Trophoblast cell (in vitro differentiated cells and primary cell): ENCODE measurements at regions not wholly inside any gene's neighbourhood (a gene's known extent, or its start where the extent isn't known, plus 50 kb on each side); places are given as distances from the start of the nearest gene placed in this dataset.
A peak's percentile ranks its signal among the peaks of the same experiment; 100 is the strongest.

Experiments
- DNase-seq, 2 donors: peaks; one replicate each; pipeline ENCODE4 v3.0.0-alpha.2; 2016
- H2AFZ ChIP-seq: 2 replicates; pipeline ENCODE4 v1.6.1; 2013; ENCODE audit warnings: low read length, moderate library complexity, mild to moderate bottlenecking; ENCODE audit not compliant: insufficient read depth, poor library complexity
- H2AK5ac ChIP-seq: 2 replicates; pipeline ENCODE4 v1.6.1; 2013; ENCODE audit warnings: mild to moderate bottlenecking, low read length
- H2BK120ac ChIP-seq: 2 replicates; pipeline ENCODE4 v1.6.1; 2013; ENCODE audit warnings: low read length, mild to moderate bottlenecking, moderate library complexity; ENCODE audit not compliant: insufficient read depth, poor library complexity
- H2BK12ac ChIP-seq: 2 replicates; pipeline ENCODE4 v1.6.1; 2013; ENCODE audit warnings: mild to moderate bottlenecking, low read length, moderate library complexity
- H2BK5ac ChIP-seq: 2 replicates; pipeline ENCODE4 v1.6.1; 2013; ENCODE audit warnings: low read length, low read depth, moderate library complexity, mild to moderate bottlenecking; ENCODE audit not compliant: poor library complexity
- H3K14ac ChIP-seq: 2 replicates; pipeline ENCODE4 v1.6.1; 2013; ENCODE audit warnings: mild to moderate bottlenecking, low read length
- H3K18ac ChIP-seq: 2 replicates; pipeline ENCODE4 v1.6.1; 2013; ENCODE audit warnings: mild to moderate bottlenecking, low read length
- H3K23ac ChIP-seq: 2 replicates; pipeline ENCODE4 v1.6.1; 2013; ENCODE audit warnings: low read length
- H3K27ac ChIP-seq: 2 replicates; pipeline ENCODE4 v1.5.1; 2013; ENCODE audit warnings: low read depth, mild to moderate bottlenecking, inconsistent platforms, low read length, moderate library complexity
- H3K27me3 ChIP-seq: 2 replicates; pipeline ENCODE4 v1.6.1; 2013; ENCODE audit warnings: inconsistent platforms, mild to moderate bottlenecking, low read length, moderate library complexity; ENCODE audit not compliant: insufficient read depth
- H3K36me3 ChIP-seq, 2 experiments: 1 replicate in 1 of 2; 2 replicates in 1 of 2; pipeline ENCODE4 v1.6.1; 2013; ENCODE audit warnings: low read length in 2 of 2, mild to moderate bottlenecking in 2 of 2, moderate library complexity in 1 of 2; ENCODE audit not compliant: insufficient read depth in 2 of 2, control insufficient read depth in 1 of 2
- H3K4ac ChIP-seq: 2 replicates; pipeline ENCODE4 v1.6.1; 2013; ENCODE audit warnings: low read depth, mild to moderate bottlenecking, low read length, moderate library complexity
- H3K4me1 ChIP-seq, 2 experiments: 1 replicate in 1 of 2; 2 replicates in 1 of 2; pipeline ENCODE4 v1.6.1; 2013; ENCODE audit warnings: low read length in 2 of 2, mild to moderate bottlenecking in 2 of 2, moderate library complexity in 1 of 2; ENCODE audit not compliant: insufficient read depth in 2 of 2, control insufficient read depth in 1 of 2
- H3K4me2 ChIP-seq: 2 replicates; pipeline ENCODE4 v1.6.1; 2013; ENCODE audit warnings: inconsistent platforms, mild to moderate bottlenecking, low read length, moderate library complexity
- H3K4me3 ChIP-seq: 2 replicates; pipeline ENCODE4 v1.5.1; 2013; ENCODE audit warnings: mild to moderate bottlenecking, low read depth, low read length, inconsistent platforms
- H3K79me1 ChIP-seq: one replicate; pipeline ENCODE4 v1.6.1; 2013; ENCODE audit warnings: low read length
- H3K79me2 ChIP-seq: 2 replicates; pipeline ENCODE4 v1.6.1; 2013; ENCODE audit warnings: low read length, mild to moderate bottlenecking; ENCODE audit not compliant: control insufficient read depth, insufficient read depth, poor library complexity
- H3K9ac ChIP-seq: 2 replicates; pipeline ENCODE4 v1.6.1; 2013; ENCODE audit warnings: mild to moderate bottlenecking, low read length
- H3K9me3 ChIP-seq: 2 replicates; pipeline ENCODE4 v1.6.1; 2013; ENCODE audit warnings: low read depth, mild to moderate bottlenecking, control low read depth, inconsistent platforms, low read length; ENCODE audit not compliant: insufficient read depth
- H4K12ac ChIP-seq: 2 replicates; pipeline ENCODE4 v1.6.1; 2013; ENCODE audit warnings: low read depth, mild to moderate bottlenecking, low read length, moderate library complexity
- H4K8ac ChIP-seq: 2 replicates; pipeline ENCODE4 v1.6.1; 2013; ENCODE audit warnings: low read depth, mild to moderate bottlenecking, low read length, moderate library complexity
- H4K91ac ChIP-seq: one replicate; pipeline ENCODE4 v1.6.1; 2013; ENCODE audit warnings: low read depth, mild to moderate bottlenecking, low read length, moderate library complexity
- WGBS: extraction: QIAGEN DNeasy Blood & Tissue Kit; methylation state at CpG from one replicate; pipeline ENCODE4 v1.1.7; 2013; ENCODE audit warnings: missing lambda C conversion rate; ENCODE audit not compliant: insufficient read length, insufficient coverage; ENCODE audit errors: extremely low coverage; 5-methylcytosine and 5-hydroxymethylcytosine counted together

DNA sequence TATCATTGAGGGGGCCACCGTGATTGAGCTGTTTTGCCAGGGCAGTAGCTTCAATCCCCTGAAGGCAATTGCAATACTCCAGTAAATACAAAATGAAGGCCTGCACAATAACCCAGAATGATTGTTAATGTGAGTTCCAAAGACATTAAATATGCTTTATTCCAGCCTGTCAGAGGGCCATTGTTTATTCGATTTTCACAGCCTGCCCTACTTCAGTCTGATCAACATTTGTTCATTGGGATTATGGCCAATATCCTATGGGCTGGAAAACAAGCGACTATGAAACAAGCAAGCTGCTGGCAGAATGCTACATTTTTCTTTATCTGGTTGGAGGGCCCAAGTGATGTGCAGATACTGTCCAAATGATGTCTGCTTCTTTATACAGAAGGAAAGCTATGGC is 543.1 kb downstream of the TLE1 start:
- H3K79me1 ChIP-seq: no peaks in the 10 kb centered on the region
- no peaks in the 10 kb centered on the region for H3K27me3 ChIP-seq
- no peak overlapping the region for H2BK5ac ChIP-seq
- DNase-seq: no peak
- no peak overlapping the region for H2BK12ac ChIP-seq
- H3K4me3 ChIP-seq: no peak overlapping the region
- no peak overlapping the region for H3K27ac ChIP-seq
- no peak overlapping the region for H3K23ac ChIP-seq
- H3K14ac ChIP-seq: no peak overlapping the region
- H3K9ac ChIP-seq: no peak overlapping the region
- no CpG with 5 or more reads among the region's 3 CpGs for WGBS
- H3K79me2 ChIP-seq: no peaks in the 10 kb centered on the region
- H4K12ac ChIP-seq: no peak overlapping the region
- H2AFZ ChIP-seq: no peak overlapping the region
- no peak overlapping the region for H3K4me2 ChIP-seq
- H3K4me1 ChIP-seq: peaks cover 2% of the 10 kb centered on the region in 2 experiments
- no peak overlapping the region for H3K4ac ChIP-seq
- H3K18ac ChIP-seq: no peak overlapping the region
- no peak overlapping the region for H4K8ac ChIP-seq
- no peaks in the 10 kb centered on the region for H3K9me3 ChIP-seq
- H4K91ac ChIP-seq: no peak overlapping the region
- H3K36me3 ChIP-seq: no peaks in the 10 kb centered on the region
- no peak overlapping the region for H2BK120ac ChIP-seq
- no peak overlapping the region for H2AK5ac ChIP-seq

DNA sequence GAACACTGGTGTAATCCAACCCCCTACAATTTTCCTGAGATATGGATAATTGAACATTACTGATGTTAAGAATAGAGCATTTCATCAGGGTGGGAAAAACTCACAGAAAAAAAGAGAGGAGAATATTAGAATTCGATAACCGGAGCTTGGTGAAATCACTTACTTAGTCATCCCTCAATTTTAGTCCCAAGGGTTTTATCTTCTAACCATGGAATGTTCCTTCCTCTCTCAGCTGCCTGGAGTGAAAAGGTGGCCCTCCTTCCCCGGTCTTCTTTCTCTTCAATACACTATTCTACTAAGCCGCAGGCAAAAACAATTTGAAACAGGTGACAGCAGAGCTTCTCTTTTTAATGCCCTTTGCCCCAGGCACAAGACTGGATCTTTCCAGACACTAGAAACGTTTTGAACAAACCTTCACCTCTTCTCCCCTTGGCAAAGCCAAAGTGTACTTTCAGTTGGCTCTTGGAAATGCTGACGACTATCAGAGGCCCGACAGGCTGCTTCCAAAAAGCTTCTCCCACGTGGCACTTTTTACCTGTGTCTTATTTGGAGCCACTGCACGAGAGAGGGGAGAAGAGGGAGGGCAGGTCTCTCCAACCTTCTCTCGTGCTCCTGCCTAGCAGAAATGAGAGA is 543.9 kb downstream of the TLE1 start:
- no peak overlapping the region for H2AK5ac ChIP-seq

GRCh38 chr9:81141961-81142360 is 547.4 kb downstream of the TLE1 start:
- no peak for DNase-seq
- no peak overlapping the region for H2AK5ac ChIP-seq
- H3K79me1 ChIP-seq: no peaks in the 10 kb centered on the region
- no peak overlapping the region for H2BK5ac ChIP-seq
- no peak overlapping the region for H4K91ac ChIP-seq
- no peak overlapping the region for H3K4me2 ChIP-seq
- no peak overlapping the region for H3K18ac ChIP-seq
- no peak overlapping the region for H3K9ac ChIP-seq
- H3K27ac ChIP-seq: no peak overlapping the region
- H2BK12ac ChIP-seq: no peak overlapping the region
- no peak overlapping the region for H3K23ac ChIP-seq
- no peaks in the 10 kb centered on the region for H3K9me3 ChIP-seq
- no peak overlapping the region for H4K8ac ChIP-seq
- H3K79me2 ChIP-seq: no peaks in the 10 kb centered on the region
- peaks cover 2% of the 10 kb centered on the region in 2 experiments for H3K4me1 ChIP-seq
- H3K4ac ChIP-seq: no peak overlapping the region
- no peak overlapping the region for H3K14ac ChIP-seq
- no peaks in the 10 kb centered on the region for H3K27me3 ChIP-seq
- H3K36me3 ChIP-seq: no peaks in the 10 kb centered on the region
- H3K4me3 ChIP-seq: no peak overlapping the region
- H4K12ac ChIP-seq: no peak overlapping the region
- no CpG with 5 or more reads among the region's 1 CpG for WGBS
- H2AFZ ChIP-seq: no peak overlapping the region
- H2BK120ac ChIP-seq: no peak overlapping the region

More for the DNA sequence above, 543.9 kb downstream of the TLE1 start:
- WGBS: no CpG with 5 or more reads among the region's 10 CpGs
- Histone ChIP-seq H3K4me1 (peaks cover 2% of the 10 kb centered on the region in 2 experiments), H3K23ac (no peak overlapping the region), H3K79me1 (no peaks in the 10 kb centered on the region), H3K18ac (no peak overlapping the region), H2BK120ac (no peak overlapping the region), H4K8ac (no peak overlapping the region), H3K4ac (no peak overlapping the region), H3K27ac (no peak overlapping the region), H2AFZ (no peak overlapping the region), H3K4me3 (no peak overlapping the region), H2BK5ac (no peak overlapping the region), H2BK12ac (no peak overlapping the region), H4K91ac (no peak overlapping the region), H3K9ac (no peak overlapping the region), H3K9me3 (no peaks in the 10 kb centered on the region), H3K27me3 (no peaks in the 10 kb centered on the region), H3K4me2 (no peak overlapping the region), H3K36me3 (no peaks in the 10 kb centered on the region), H4K12ac (no peak overlapping the region), H3K79me2 (no peaks in the 10 kb centered on the region), H3K14ac (no peak overlapping the region)
- DNase-seq: peak in 1 of 2 donors; percentile 29

GRCh38 chr9:81137976-81138568 is 551.3 kb downstream of the TLE1 start:
- no peaks in the 10 kb centered on the region for H3K4me1 ChIP-seq
- no peaks in the 10 kb centered on the region for H3K36me3 ChIP-seq
- WGBS: no CpG with 5 or more reads among the region's 2 CpGs
- no peak overlapping the region for H2AFZ ChIP-seq
- no peak overlapping the region for H3K9ac ChIP-seq
- H2AK5ac ChIP-seq: no peak overlapping the region
- no peak overlapping the region for H3K4ac ChIP-seq
- no peak overlapping the region for H2BK120ac ChIP-seq
- H3K14ac ChIP-seq: no peak overlapping the region
- H3K79me2 ChIP-seq: no peaks in the 10 kb centered on the region
- H3K27ac ChIP-seq: no peak overlapping the region
- H4K12ac ChIP-seq: no peak overlapping the region
- H2BK5ac ChIP-seq: no peak overlapping the region
- no peak overlapping the region for H3K18ac ChIP-seq
- H3K4me2 ChIP-seq: no peak overlapping the region
- H3K27me3 ChIP-seq: no peaks in the 10 kb centered on the region
- H3K79me1 ChIP-seq: no peaks in the 10 kb centered on the region
- no peaks in the 10 kb centered on the region for H3K9me3 ChIP-seq
- H4K91ac ChIP-seq: no peak overlapping the region
- no peak overlapping the region for H2BK12ac ChIP-seq
- H4K8ac ChIP-seq: no peak overlapping the region
- H3K4me3 ChIP-seq: no peak overlapping the region
- no peak for DNase-seq
- H3K23ac ChIP-seq: no peak overlapping the region
